ENCODE measurements at regions not wholly inside any gene's neighbourhood (a gene's known extent, or its start where the extent isn't known, plus 50 kb on each side); places are given as distances from the start of the nearest gene placed in this dataset.

GRCh38 chr7:52475001-52475582 lies 560.3 kb upstream of the POM121L12 start:
- DNase-seq, result no peak

GRCh38 chr7:52473756-52474155 lies 561.7 kb upstream of the POM121L12 start:
- no peak for DNase-seq

GRCh38 chr7:52472006-52472620 lies 563.3 kb upstream of the POM121L12 start:
- no peak for DNase-seq

- DNase-seq, result no peak
Measured at GRCh38 chr7:52465216-52465615, 570.2 kb upstream of the POM121L12 start.

GRCh38 chr7:52463341-52463740 lies 572.1 kb upstream of the POM121L12 start:
- no peak for DNase-seq

- DNase-seq, result no peak
Measured at GRCh38 chr7:52462474-52462873, 573.0 kb upstream of the POM121L12 start.

GRCh38 chr7:52455571-52455970 lies 579.9 kb upstream of the POM121L12 start:
- DNase-seq, result no peak

- DNase-seq, result no peak
Measured at GRCh38 chr7:52450816-52451215, 584.6 kb upstream of the POM121L12 start.

- no peak for DNase-seq
Measured at GRCh38 chr7:52447581-52448180, 587.8 kb upstream of the POM121L12 start.

GRCh38 chr7:52436278-52436677 lies 599.2 kb upstream of the POM121L12 start:
- DNase-seq, result no peak

GRCh38 chr7:52431082-52431815 lies 604.2 kb upstream of the POM121L12 start:
- no peak for DNase-seq

- no peak for DNase-seq
Measured at GRCh38 chr7:52423251-52423650, 612.2 kb upstream of the POM121L12 start.

GRCh38 chr7:52413051-52413450 lies 622.4 kb upstream of the POM121L12 start:
- DNase-seq, result no peak

GRCh38 chr7:52410032-52410431 lies 625.4 kb upstream of the POM121L12 start:
- no peak for DNase-seq

GRCh38 chr7:52406808-52407207 lies 628.6 kb upstream of the POM121L12 start:
- no peak for DNase-seq

GRCh38 chr7:52382731-52383130 lies 652.7 kb upstream of the POM121L12 start:
- DNase-seq, result no peak

- no peak for DNase-seq
Measured at GRCh38 chr7:52369922-52370321, 665.5 kb upstream of the POM121L12 start.

GRCh38 chr7:52365349-52365748 lies 670.1 kb upstream of the POM121L12 start:
- no peak for DNase-seq

- no peak for DNase-seq
Measured at GRCh38 chr7:52362521-52362920, 672.9 kb upstream of the POM121L12 start.

- DNase-seq, result no peak
Measured at GRCh38 chr7:52360541-52360940, 674.9 kb upstream of the POM121L12 start.

GRCh38 chr7:52355053-52355452 lies 680.4 kb upstream of the POM121L12 start:
- no peak for DNase-seq

- DNase-seq, result no peak
Measured at GRCh38 chr7:52352013-52352981, 683.1 kb upstream of the POM121L12 start.

Measured in suppressor macrophage (primary cell).